ENCODE measurements at regions not wholly inside any gene's neighbourhood (a gene's known extent, or its start where the extent isn't known, plus 50 kb on each side); places are given as distances from the start of the nearest gene placed in this dataset.

DNA sequence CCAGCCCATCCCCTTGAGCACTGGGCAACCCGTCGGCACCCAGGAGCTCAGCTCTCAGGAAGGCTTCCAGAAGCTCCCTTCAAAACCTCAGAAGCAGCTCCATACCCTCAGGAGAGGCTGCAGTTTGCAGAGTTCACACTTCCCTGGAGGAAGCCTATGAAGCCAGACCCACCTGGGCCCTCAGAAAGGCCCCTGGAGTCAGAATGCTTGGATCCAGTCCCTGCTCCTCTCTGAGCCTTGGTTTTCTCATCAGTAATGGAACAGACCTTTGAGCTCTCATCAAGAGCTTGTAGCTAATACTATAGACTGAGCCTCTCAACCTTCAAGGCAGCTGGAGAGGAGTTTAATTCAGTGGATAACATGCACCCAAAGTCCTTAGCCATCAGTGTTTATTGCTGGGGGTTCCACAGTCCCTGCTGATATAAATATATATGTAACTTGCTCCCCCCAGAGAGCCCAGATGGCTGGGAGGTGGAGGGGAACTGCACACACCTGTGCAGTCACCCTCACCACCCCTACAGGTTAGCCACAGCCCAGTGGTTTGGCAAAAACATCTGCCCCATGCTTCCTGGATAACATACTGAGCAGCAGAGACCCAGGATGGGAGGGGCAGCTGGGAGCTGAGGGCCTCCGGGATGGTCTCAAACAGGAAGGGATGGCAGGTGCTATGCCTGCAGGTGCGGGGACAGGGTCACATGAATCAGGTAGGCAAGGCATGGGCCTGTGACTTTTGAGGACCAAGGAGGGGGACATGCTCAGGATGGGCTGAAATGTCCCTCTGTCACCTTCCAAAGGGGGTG lies 120.1 kb downstream of the SNX5 start:
- TF ChIP-seq, protein P1, sequence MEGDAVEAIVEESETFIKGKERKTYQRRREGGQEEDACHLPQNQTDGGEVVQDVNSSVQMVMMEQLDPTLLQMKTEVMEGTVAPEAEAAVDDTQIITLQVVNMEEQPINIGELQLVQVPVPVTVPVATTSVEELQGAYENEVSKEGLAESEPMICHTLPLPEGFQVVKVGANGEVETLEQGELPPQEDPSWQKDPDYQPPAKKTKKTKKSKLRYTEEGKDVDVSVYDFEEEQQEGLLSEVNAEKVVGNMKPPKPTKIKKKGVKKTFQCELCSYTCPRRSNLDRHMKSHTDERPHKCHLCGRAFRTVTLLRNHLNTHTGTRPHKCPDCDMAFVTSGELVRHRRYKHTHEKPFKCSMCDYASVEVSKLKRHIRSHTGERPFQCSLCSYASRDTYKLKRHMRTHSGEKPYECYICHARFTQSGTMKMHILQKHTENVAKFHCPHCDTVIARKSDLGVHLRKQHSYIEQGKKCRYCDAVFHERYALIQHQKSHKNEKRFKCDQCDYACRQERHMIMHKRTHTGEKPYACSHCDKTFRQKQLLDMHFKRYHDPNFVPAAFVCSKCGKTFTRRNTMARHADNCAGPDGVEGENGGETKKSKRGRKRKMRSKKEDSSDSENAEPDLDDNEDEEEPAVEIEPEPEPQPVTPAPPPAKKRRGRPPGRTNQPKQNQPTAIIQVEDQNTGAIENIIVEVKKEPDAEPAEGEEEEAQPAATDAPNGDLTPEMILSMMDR (conservative IDR thresholded peaks at IDR 0.05; ENCODE audit: low read depth, low read length) = no peak
- DNase-seq (ENCODE audit: low read depth) = no peak
- no peak overlapping the region for H3K4me3 ChIP-seq (ENCODE audit: low read length)

DNA sequence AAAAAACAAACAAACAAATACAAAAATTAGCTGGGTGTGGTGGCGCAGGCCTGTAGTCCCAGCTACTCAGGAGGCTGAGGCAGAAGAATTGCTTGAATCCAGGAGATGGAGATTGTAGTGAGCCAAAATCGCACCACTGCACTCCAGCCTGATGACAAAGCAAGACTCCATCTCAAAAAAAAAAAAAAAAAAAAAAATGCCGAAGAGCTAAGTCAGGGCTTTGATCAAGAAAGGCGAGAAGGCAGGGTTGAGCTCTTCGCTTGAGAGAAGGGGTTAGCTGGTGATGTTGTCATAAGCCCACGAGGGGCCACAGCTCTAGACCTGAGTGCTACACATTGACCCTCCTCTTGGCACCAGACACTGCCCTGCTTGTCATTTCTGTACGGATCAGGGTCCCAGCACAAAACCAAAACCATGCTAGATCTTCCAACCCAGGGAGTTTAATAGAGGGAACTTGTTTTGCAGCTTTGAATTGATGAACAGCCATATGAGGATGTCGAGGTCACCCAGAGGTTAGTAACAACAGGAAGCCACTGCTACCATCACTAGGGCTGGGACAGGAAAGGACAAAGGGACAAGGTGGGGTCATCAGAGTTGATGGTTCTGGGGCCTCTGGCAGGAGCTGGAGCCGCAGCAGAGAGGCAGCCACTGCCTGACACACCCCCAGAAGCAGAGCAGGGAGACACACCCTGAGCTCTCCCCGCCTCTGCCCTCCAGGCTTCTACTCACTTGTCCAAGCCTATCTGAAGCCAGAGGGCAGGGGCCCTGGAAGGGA lies 122.7 kb downstream of the SNX5 start:
- TF ChIP-seq, protein P1 (conservative IDR thresholded peaks at IDR 0.05; ENCODE audit: low read depth, low read length) = no peak
- H3K4me3 ChIP-seq (ENCODE audit: low read length) = no peak overlapping the region
- DNase-seq (ENCODE audit: low read depth) = no peak

DNA sequence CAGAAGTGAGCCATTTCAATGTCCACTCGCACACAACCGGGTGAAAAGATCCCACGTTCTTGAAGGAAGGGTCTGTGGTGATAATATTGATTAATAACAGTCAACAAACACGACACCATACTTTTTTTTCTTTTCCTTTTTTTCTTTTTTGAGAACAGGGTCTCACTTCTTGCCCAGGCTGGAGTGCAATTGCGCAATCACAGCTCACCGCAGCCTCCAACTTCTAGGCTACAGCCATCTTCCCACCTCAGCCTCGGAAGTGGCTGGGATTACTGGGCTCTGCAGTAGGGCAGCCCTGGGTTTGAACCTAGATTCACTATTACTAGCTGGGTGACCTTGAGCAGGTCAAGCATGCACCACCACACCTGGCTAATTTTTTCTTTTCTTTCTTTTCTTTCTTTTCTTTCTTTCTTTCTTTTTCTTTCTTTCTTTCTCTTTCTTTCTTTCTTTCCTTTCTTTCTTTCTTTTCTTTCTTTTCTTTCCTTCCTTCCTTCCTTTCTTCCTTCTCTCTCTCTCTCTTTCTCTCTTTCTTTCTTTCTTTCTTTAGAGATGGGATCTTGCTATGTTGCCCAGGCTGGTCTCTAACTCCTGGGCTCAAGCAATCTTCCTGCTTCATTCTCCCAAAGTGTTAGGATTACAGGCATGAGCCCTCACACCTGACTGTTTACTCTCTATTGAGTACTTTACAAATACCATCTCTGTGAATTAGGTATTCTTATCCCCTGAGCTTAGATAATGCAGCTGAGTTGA lies 123.9 kb downstream of the SNX5 start:
- TF ChIP-seq, protein P1 (conservative IDR thresholded peaks at IDR 0.05; ENCODE audit: low read depth, low read length) = no peak
- DNase-seq (ENCODE audit: low read depth) = no peak

DNA sequence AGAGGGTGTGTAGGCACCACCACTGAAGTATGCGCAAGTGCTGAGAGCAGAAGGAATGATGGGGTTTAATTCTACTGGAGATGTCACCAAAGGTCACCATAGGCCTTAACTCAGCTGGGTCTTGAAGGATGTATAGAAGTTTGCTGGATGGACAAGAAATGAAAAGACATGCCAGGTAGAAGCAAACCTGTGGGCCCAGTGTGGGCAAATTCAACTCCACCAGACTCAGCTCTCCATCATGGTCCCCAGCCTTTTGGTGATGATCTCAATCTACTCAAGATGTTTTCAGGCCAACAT lies 124.5 kb downstream of the SNX5 start:
- no peak overlapping the region for H3K4me3 ChIP-seq (ENCODE audit: low read length)
- TF ChIP-seq, protein P1 (conservative IDR thresholded peaks at IDR 0.05; ENCODE audit: low read depth, low read length) = no peak

More for the DNA sequence above, 123.9 kb downstream of the SNX5 start:
- H3K4me3 ChIP-seq (ENCODE audit: low read length) = no peak overlapping the region

DNA sequence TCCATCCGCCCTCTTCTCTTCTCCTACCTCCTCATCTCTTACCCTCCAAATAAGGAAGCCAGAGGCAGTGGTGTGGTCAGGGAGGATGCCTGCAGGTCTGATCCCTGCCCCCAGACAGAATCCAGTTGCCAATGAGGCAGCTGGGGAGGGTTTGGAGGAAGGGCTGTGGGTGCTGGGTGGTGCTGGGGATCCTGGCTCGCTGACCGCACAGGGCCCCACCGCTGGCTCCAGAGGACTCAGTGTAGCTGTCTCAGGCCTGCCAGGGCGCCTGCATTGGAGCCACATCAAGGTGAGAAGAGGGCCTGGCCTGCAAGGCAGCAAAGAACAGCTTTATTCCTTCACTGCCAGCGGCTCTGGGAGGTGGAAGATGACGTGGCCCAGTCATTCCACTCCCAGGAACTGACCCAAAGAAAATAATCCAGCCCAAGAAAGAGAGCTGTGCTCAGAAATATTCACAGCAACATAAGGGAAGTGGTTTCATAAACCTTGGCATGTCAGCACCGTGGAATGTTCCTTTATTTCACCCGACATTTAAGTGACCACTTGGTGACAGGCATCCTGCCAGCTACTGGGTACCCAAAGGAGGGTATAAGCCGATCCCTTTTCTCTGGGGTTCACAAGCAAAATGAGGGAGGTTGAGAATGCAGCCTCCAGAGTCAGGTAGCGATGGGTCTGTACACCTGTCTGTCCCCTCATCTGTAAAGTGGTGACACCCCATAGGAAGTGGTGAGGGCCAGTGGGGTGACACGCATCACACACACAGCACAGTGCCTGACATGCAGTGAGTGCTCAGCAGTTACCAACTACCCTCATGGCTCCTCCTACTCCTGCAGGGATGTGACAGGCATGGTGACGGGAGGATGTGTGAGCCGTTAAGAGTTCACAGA lies 125.1 kb downstream of the SNX5 start:
- no peak overlapping the region for H3K4me3 ChIP-seq (ENCODE audit: low read length)
- DNase-seq (ENCODE audit: low read depth) = peak; percentile 56

More for the DNA sequence above, 124.5 kb downstream of the SNX5 start:
- no peak for DNase-seq (ENCODE audit: low read depth)

DNA sequence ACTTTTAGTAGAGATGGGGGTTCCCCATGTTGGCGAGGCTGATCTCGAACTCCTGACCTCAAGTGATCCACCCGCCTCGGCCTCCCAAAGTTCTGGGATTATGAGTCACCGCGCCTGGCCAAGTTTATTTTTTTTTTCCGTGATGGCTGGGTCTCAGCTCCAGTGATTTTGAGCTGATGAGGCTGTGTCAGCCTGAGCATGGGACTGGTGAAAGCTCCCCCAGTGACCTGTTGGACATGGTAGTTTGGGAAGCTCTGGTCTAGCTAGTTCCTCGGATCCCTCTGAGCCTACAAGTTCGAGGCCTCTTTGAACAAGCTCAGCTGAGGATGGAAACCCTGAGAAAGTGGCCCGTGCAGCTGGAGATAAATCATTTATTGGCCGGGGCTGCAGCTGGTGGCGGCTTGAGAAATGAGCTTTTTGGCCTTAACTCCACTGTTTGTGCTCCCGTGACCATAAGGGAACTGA lies 126.8 kb downstream of the SNX5 start:
- no peak overlapping the region for H3K4me3 ChIP-seq (ENCODE audit: low read length)
- no peak for DNase-seq (ENCODE audit: low read depth)
- TF ChIP-seq, protein P1 (conservative IDR thresholded peaks at IDR 0.05; ENCODE audit: low read depth, low read length) = no peak

More for the DNA sequence above, 125.1 kb downstream of the SNX5 start:
- TF ChIP-seq, protein P1 (conservative IDR thresholded peaks at IDR 0.05; ENCODE audit: low read depth, low read length) = no peak

All from retinal pigment epithelial cell (primary cell).